Progenitor cell of endocrine pancreas (in vitro differentiated cells): ENCODE measurements at regions not wholly inside any gene's neighbourhood (a gene's known extent, or its start where the extent isn't known, plus 50 kb on each side); places are given as distances from the start of the nearest gene placed in this dataset.

Experiments
- DNase-seq: peaks from one replicate; pipeline ENCODE4 v3.0.0; 2021; ENCODE audit warnings: low spot score; ENCODE audit not compliant: unreplicated experiment
- H3K27ac Mint-ChIP-seq: 2 replicates; pipeline ENCODE4 v1.8.0; 2021; ENCODE audit warnings: mild to moderate bottlenecking, moderate library complexity, mixed read lengths
- H3K27me3 Mint-ChIP-seq: 2 replicates; pipeline ENCODE4 v1.8.0; 2021; ENCODE audit warnings: mixed read lengths
- H3K36me3 Mint-ChIP-seq: 2 replicates; pipeline ENCODE4 v1.8.0; 2022; ENCODE audit warnings: mixed read lengths; ENCODE audit not compliant: insufficient read depth
- H3K4me1 Mint-ChIP-seq: 2 replicates; pipeline ENCODE4 v1.8.0; 2021; ENCODE audit warnings: low read depth, mixed read lengths
- H3K4me3 Mint-ChIP-seq: 2 replicates; pipeline ENCODE4 v1.8.0; 2021; ENCODE audit warnings: low read depth, mild to moderate bottlenecking, moderate library complexity, mixed read lengths
- H3K9me3 Mint-ChIP-seq: 2 replicates; pipeline ENCODE4 v1.8.0; 2021; ENCODE audit warnings: low read depth, mixed read lengths
- TF ChIP-seq, protein P1 (sequence below): fragments of 200-600 bp; sonication (generic); IDR thresholded peaks from one replicate; pipeline ENCODE4 v1.5.0; 2021; ENCODE audit warnings: antibody characterized with exemption, mild to moderate bottlenecking; ENCODE audit not compliant: unreplicated experiment

DNA sequence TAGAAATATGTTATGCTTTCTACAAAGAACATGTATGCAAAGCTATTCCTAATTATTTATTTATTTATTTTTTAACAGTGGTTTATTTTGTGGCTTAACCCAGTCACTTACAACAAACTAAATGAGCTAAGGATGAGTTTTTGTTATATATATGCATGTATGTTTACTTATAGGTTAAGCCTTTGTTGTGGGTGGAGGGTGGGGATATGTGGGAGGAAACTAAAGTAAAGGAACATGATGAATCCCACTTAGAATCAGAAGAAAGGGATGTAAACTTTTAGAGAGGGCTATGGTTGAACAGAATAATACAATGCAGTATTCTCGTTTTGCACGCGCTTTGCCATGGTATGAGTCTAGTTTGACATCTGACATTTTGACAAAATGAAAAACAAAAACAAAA lies 321.0 kb upstream of the RUNX1 start:
- no peaks in the 10 kb centered on the region for H3K9me3 Mint-ChIP-seq
- H3K27me3 Mint-ChIP-seq = no peaks in the 10 kb centered on the region

GRCh38 chr21:35368326-35368725 lies 319.2 kb upstream of the RUNX1 start:
- Mint-ChIP-seq H3K27ac (no peak overlapping the region), H3K4me3 (no peak overlapping the region), H3K27me3 (no peaks in the 10 kb centered on the region), H3K4me1 (peaks cover 11% of the 10 kb centered on the region), H3K36me3 (no peaks in the 10 kb centered on the region), H3K9me3 (peaks cover 3% of the 10 kb centered on the region)
- TF ChIP-seq, protein P1, sequence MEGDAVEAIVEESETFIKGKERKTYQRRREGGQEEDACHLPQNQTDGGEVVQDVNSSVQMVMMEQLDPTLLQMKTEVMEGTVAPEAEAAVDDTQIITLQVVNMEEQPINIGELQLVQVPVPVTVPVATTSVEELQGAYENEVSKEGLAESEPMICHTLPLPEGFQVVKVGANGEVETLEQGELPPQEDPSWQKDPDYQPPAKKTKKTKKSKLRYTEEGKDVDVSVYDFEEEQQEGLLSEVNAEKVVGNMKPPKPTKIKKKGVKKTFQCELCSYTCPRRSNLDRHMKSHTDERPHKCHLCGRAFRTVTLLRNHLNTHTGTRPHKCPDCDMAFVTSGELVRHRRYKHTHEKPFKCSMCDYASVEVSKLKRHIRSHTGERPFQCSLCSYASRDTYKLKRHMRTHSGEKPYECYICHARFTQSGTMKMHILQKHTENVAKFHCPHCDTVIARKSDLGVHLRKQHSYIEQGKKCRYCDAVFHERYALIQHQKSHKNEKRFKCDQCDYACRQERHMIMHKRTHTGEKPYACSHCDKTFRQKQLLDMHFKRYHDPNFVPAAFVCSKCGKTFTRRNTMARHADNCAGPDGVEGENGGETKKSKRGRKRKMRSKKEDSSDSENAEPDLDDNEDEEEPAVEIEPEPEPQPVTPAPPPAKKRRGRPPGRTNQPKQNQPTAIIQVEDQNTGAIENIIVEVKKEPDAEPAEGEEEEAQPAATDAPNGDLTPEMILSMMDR = no peak
- DNase-seq = no peak

More for the DNA sequence above, 321.0 kb upstream of the RUNX1 start:
- TF ChIP-seq, protein P1 = no peak
- no peak overlapping the region for H3K27ac Mint-ChIP-seq
- peaks cover 12% of the 10 kb centered on the region for H3K4me1 Mint-ChIP-seq
- DNase-seq = no peak
- no peaks in the 10 kb centered on the region for H3K36me3 Mint-ChIP-seq
- H3K4me3 Mint-ChIP-seq = no peak overlapping the region

- no peaks in the 10 kb centered on the region for H3K36me3 Mint-ChIP-seq
- TF ChIP-seq, protein P1 = no peak
- peaks cover 8% of the 10 kb centered on the region for H3K4me1 Mint-ChIP-seq
- no peak overlapping the region for H3K4me3 Mint-ChIP-seq
- H3K9me3 Mint-ChIP-seq = peaks cover 4% of the 10 kb centered on the region
- no peak overlapping the region for H3K27ac Mint-ChIP-seq
- DNase-seq = no peak
- H3K27me3 Mint-ChIP-seq = no peaks in the 10 kb centered on the region
Measured at GRCh38 chr21:35367553-35367952, 318.5 kb upstream of the RUNX1 start.

DNA sequence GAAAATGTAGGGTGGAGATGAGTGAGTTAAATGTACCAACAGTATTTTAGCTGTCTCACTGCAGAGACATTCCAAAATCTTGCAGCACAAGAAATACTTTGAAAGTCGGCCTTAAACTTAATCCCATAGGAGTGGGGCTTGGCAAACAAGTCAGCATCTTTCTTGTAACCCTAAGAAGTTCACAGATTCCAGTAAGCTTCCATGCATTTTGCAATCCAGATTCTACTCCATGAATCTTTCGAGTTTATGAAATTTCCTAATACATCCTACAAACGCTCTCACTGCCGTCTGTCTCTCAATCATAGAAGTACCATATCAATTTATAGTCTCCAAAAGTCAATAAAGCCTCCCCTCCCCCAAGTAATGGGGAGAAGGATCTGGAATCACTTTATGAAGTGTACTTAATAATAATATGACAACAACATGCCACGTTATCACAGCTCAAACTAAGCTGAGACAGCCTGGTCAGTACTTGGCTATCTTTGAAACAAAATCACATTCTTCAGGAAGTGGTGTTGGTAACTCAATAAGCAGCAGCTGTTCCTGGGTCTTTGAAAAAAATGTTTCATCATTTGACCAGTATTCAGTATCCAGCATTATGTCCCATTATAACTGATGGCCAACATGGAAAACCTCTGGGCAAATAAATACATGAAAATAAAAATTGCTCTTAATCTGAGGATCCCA lies 317.4 kb upstream of the RUNX1 start:
- H3K4me3 Mint-ChIP-seq = no peak overlapping the region
- H3K27ac Mint-ChIP-seq = no peak overlapping the region
- no peaks in the 10 kb centered on the region for H3K27me3 Mint-ChIP-seq
- no peak for DNase-seq
- no peaks in the 10 kb centered on the region for H3K36me3 Mint-ChIP-seq
- TF ChIP-seq, protein P1 = no peak
- peaks cover 5% of the 10 kb centered on the region for H3K9me3 Mint-ChIP-seq
- H3K4me1 Mint-ChIP-seq = peaks cover 2% of the 10 kb centered on the region

DNA sequence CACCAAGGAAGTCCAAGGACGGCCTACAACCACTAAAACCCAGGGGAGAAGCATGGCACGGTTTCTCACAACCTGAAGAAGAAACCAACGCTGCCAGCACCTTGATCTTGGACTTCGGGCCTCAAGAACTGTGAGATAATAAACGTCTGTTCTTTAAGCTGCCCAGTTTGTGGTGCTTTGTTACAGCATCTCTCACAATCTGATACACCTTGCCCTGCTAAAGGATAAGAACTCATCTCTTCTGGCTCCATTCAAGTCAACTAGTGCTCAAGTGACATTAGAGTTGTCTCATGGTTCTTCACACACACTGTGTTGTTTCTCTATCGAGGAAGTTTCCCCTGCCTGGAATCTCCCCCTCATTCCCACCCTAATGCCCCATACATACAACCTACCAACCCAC lies 314.4 kb upstream of the RUNX1 start:
- DNase-seq = no peak
- Mint-ChIP-seq H3K27ac (no peak overlapping the region), H3K4me3 (no peak overlapping the region), H3K4me1 (peaks cover 5% of the 10 kb centered on the region), H3K36me3 (no peaks in the 10 kb centered on the region), H3K27me3 (no peaks in the 10 kb centered on the region), H3K9me3 (peaks cover 5% of the 10 kb centered on the region)
- TF ChIP-seq, protein P1 = no peak
